Stimulated activated memory B cell treated with anti-CD40 and anti-IgM and Interleukin-4, amounts not matched to agents 10 μg/mL and 1 μg/mL and 100 μg/mL, for 72 hours (primary cell): ENCODE measurements at regions not wholly inside any gene's neighbourhood (a gene's known extent, or its start where the extent isn't known, plus 50 kb on each side); places are given as distances from the start of the nearest gene placed in this dataset.
"Not testable (repeated sequence)": the region's sequence is repeated elsewhere in the genome, so short reads cannot be mapped to it uniquely, and the experiment has no call there.

Source experiments
- ATAC-seq: fragments of 150-1000 bp; cut with Tn5 transposase; 2 replicates; pipeline ENCODE4 v1.10.0; 2021
- H3K27ac Mint-ChIP-seq: one replicate; pipeline ENCODE4 v1.8.0; 2022; ENCODE audit warnings: mild to moderate bottlenecking, mixed read lengths
- H3K27me3 Mint-ChIP-seq: one replicate; pipeline ENCODE4 v1.8.0; 2022; ENCODE audit warnings: mixed read lengths
- H3K36me3 Mint-ChIP-seq: one replicate; pipeline ENCODE4 v1.8.0; 2022; ENCODE audit warnings: mixed read lengths
- H3K4me1 Mint-ChIP-seq: one replicate; pipeline ENCODE4 v1.8.0; 2022; ENCODE audit warnings: mixed read lengths
- H3K4me3 Mint-ChIP-seq: one replicate; pipeline ENCODE4 v1.8.0; 2022; ENCODE audit warnings: mild to moderate bottlenecking, moderate library complexity, mixed read lengths
- H3K9me3 Mint-ChIP-seq: one replicate; pipeline ENCODE4 v1.8.0; 2022; ENCODE audit warnings: mixed read lengths

- ATAC-seq = no peak
- H3K27me3 Mint-ChIP-seq = peaks cover 1% of the 10 kb centered on the region
- peaks cover 5% of the 10 kb centered on the region for H3K36me3 Mint-ChIP-seq
- no peak overlapping the region for H3K27ac Mint-ChIP-seq
- no peak overlapping the region for H3K4me3 Mint-ChIP-seq
- H3K9me3 Mint-ChIP-seq = peaks cover 15% of the 10 kb centered on the region
- no peaks in the 10 kb centered on the region for H3K4me1 Mint-ChIP-seq
Observed at GRCh38 chr1:19552291-19553010, 67.1 kb upstream of the CAPZB start.

DNA sequence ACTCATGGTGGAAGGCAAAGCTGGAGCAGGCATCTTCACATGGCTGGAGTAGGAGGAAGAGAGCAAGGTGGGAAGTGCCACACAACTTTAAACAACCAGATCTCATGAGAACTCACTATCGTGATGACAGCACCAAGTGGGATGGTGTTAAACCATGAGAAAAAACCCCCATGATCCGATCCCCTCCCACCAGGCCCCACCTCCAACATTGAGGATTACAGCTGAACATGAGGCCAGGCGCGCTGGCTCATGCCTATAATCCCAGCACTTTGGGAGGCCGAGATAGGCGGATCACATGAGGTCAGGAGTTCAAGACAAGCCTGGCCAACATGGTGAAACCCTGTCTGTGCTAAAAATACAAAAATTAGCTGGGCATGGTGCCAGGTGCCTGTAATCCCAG lies 66.5 kb upstream of the CAPZB start:
- H3K4me1 Mint-ChIP-seq, H3K4me3 Mint-ChIP-seq, H3K27ac Mint-ChIP-seq, H3K27me3 Mint-ChIP-seq, ATAC-seq, H3K36me3 Mint-ChIP-seq: not testable (repeated sequence)
- H3K9me3 Mint-ChIP-seq = peaks cover 15% of the 10 kb centered on the region

DNA sequence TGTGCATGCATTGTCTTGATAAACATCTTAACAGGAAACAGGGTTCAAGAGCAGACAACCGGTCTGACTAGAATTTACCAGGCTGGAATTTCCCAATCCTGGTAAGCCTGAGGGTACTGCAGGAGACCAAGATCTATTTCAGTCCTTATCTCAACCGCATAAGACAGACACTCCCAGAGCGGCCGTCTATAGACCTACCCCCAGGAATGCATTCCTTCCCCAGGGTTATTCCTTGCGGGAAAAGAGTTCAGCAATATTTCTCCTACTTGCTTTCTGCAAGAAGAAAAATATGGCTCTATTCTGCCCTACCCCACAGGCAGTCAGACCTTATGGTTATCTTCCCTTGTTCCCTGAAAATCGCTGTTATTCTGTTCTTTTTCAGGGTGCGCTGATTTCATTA lies 65.1 kb upstream of the CAPZB start:
- Mint-ChIP-seq H3K9me3 (peaks cover 18% of the 10 kb centered on the region), H3K36me3 (peaks cover 13% of the 10 kb centered on the region)
- not testable (repeated sequence) for H3K27me3 Mint-ChIP-seq, H3K4me1 Mint-ChIP-seq, H3K4me3 Mint-ChIP-seq, H3K27ac Mint-ChIP-seq, ATAC-seq

DNA sequence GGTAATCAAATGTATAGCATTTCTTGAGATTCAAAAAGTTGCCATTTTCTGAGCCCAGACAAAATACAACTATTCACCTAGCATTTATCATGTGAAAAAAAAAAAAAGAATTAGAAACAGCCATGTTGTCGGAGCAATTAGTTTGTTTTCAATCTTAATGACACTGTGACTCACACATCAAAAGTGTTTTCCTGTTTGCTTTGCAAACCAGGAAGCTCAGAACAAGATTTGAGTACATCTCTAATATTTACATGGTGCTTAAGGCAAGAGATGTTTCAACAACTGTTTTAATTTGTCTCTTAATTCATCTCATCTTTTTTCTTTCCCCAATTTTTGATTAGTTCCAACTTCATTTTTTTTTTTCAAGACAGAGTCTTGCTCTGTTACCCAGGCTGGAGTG lies 62.5 kb upstream of the CAPZB start:
- Mint-ChIP-seq H3K4me3 (no peak overlapping the region), H3K27ac (no peak overlapping the region), H3K36me3 (peaks cover 13% of the 10 kb centered on the region), H3K4me1 (no peaks in the 10 kb centered on the region), H3K27me3 (peaks cover 3% of the 10 kb centered on the region), H3K9me3 (peaks cover 18% of the 10 kb centered on the region)
- ATAC-seq = no peak

DNA sequence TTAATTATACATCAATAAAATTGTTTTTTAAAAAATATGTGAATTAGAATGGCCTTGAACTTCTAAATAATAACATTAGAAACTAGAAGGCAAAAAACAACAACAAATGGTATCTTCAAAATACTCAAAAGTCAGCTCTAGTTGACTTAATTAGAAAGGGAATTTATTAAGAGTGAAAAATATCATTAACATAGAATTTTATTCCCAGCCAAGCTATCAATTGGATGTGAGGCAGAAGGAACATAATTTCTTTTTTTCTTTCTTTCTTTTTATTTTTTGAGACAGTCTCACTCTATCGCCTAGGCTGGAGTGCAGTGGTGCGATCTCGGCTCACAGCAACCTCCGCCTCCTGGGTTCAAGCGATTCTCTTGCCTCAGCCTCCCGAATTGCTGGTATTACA lies 51.2 kb upstream of the CAPZB start:
- H3K36me3 Mint-ChIP-seq = no peaks in the 10 kb centered on the region
- H3K27ac Mint-ChIP-seq = no peak overlapping the region
- H3K4me1 Mint-ChIP-seq = no peaks in the 10 kb centered on the region
- H3K9me3 Mint-ChIP-seq = peaks cover 3% of the 10 kb centered on the region
- ATAC-seq = no peak
- H3K4me3 Mint-ChIP-seq = no peak overlapping the region
- no peaks in the 10 kb centered on the region for H3K27me3 Mint-ChIP-seq

- Mint-ChIP-seq H3K36me3 (no peaks in the 10 kb centered on the region), H3K27me3 (no peaks in the 10 kb centered on the region), H3K4me1 (no peaks in the 10 kb centered on the region), H3K4me3 (no peak overlapping the region), H3K27ac (no peak overlapping the region), H3K9me3 (peaks cover 6% of the 10 kb centered on the region)
- no peak for ATAC-seq
Observed at GRCh38 chr1:19535214-19535613, 49.9 kb upstream of the CAPZB start.
